ENCODE measurements at regions not wholly inside any gene's neighbourhood (a gene's known extent, or its start where the extent isn't known, plus 50 kb on each side); places are given as distances from the start of the nearest gene placed in this dataset.

DNA sequence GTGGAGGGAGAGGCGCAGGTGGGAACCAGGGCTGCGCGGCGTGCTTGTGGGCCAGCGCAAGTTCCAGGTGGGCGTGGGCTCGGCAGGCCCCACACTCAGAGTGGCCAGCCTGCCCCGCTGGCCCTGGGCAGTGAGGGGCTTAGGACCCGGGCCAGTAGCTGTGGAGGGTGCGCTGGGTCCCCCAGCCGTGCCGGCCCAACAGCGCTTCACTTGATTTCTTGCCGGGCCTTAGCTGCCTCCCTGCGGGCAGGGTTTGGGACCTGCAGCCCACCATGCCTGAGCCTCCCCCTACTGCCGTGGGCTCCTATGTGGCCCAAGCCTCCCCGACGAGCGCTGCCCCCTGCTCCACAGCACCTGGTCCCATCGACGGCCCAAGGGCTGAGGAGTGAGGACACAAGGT, 1636.9 kb upstream of the SLC39A10 start:
- H4K91ac ChIP-seq (replicated peaks; ENCODE audit: insufficient read length, low read length) = no peak overlapping the region
- H2BK15ac ChIP-seq (ENCODE audit: low read length) = no peak overlapping the region
- H3K14ac ChIP-seq (ENCODE audit: insufficient read length) = no peak overlapping the region
- no peak overlapping the region for H2BK20ac ChIP-seq (ENCODE audit: low read length)
- H3K9me3 ChIP-seq (ENCODE audit: insufficient read depth in 2 of 2, low read depth in 1 of 2, low read length in 1 of 2) = peaks cover 0 to 7% of the 10 kb centered on the region in 2 experiments; a peak in 1 of 4 replicates
- H3K4me2 ChIP-seq (ENCODE audit: insufficient read depth in 1 of 2, low read depth in 2 of 2, low read length in 2 of 2) = no peak overlapping the region
- no peak overlapping the region for H4K5ac ChIP-seq (ENCODE audit: insufficient read length, low read depth, low read length)
- H2BK12ac ChIP-seq (ENCODE audit: low read depth, low read length) = no peak overlapping the region
- no peaks in the 10 kb centered on the region for H3K27me3 ChIP-seq (replicated peaks in 1 of 4; ENCODE audit: control insufficient read depth in 3 of 4, extremely low read depth in 1 of 4, insufficient read depth in 3 of 4, low read length in 3 of 4)
- H3K4me3 ChIP-seq (ENCODE audit: extremely low read depth in 1 of 4, insufficient read depth in 2 of 4, low read depth in 3 of 4, low read length in 4 of 4) = no peak overlapping the region
- FAIRE-seq = no peak
- no peak overlapping the region for H2BK5ac ChIP-seq (ENCODE audit: low read depth, low read length)
- no peak overlapping the region for H2AFZ ChIP-seq (ENCODE audit: low read length)
- TF ChIP-seq CBX5 (IDR thresholded peaks at IDR 0.05; ENCODE audit: low read depth, low read length) = no peak
- no peak for TF ChIP-seq SUZ12 (IDR thresholded peaks at IDR 0.05; ENCODE audit: low read length)
- no peak for TF ChIP-seq KDM1A (IDR thresholded peaks at IDR 0.05; ENCODE audit: borderline replicate concordance, low read length)
- no peak for TF ChIP-seq HDAC6 (IDR thresholded peaks at IDR 0.05; ENCODE audit: low read depth, low read length)
- TF ChIP-seq SP4 (IDR thresholded peaks at IDR 0.05; ENCODE audit: low read length) = no peak
- no peak for TF ChIP-seq CHD2 (IDR thresholded peaks at IDR 0.05; ENCODE audit: low read length)
- TF ChIP-seq, protein P1, sequence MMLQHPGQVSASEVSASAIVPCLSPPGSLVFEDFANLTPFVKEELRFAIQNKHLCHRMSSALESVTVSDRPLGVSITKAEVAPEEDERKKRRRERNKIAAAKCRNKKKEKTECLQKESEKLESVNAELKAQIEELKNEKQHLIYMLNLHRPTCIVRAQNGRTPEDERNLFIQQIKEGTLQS (IDR thresholded peaks at IDR 0.05; ENCODE audit: insufficient read depth, low read depth, low read length) = no peak
- no peak for TF ChIP-seq KDM5A (IDR thresholded peaks at IDR 0.05; ENCODE audit: low read length)
- CTCF ChIA-PET (ENCODE audit: partially characterized antibody) = no interaction called here
- H4K20me1 ChIP-seq (replicated peaks in 1 of 2; ENCODE audit: control insufficient read depth in 1 of 2, insufficient read depth in 2 of 2, low read length in 2 of 2) = no peaks in the 10 kb centered on the region
- H3K4ac ChIP-seq (replicated peaks; ENCODE audit: insufficient read length, low read depth, low read length) = no peak overlapping the region
- no peaks in the 10 kb centered on the region for H3K79me2 ChIP-seq (ENCODE audit: control insufficient read depth in 1 of 2, insufficient read depth in 2 of 2, low read length in 2 of 2)
- no peaks in the 10 kb centered on the region for H3K23me2 ChIP-seq (ENCODE audit: low read depth, low read length)
- no peak for DNase-seq (ENCODE audit: low read depth in 1 of 2, low spot score in 2 of 2)
- no peak overlapping the region for H3K18ac ChIP-seq (ENCODE audit: extremely low read depth, low read length)
- H3K79me1 ChIP-seq (ENCODE audit: low read depth, low read length) = no peaks in the 10 kb centered on the region
- no peak overlapping the region for H3K27ac ChIP-seq (ENCODE audit: low read depth, low read length)
- POLR2A ChIA-PET (ENCODE audit: partially characterized antibody) = no interaction called here
- H3K4me1 ChIP-seq (replicated peaks in 1 of 4; ENCODE audit: control insufficient read depth in 3 of 4, insufficient read depth in 4 of 4, low read length in 3 of 4) = no peaks in the 10 kb centered on the region
- no peak overlapping the region for H3K23ac ChIP-seq (ENCODE audit: insufficient read length)
- H2AK5ac ChIP-seq (ENCODE audit: low read depth, low read length) = no peak overlapping the region
- H3K9ac ChIP-seq (replicated peaks in 1 of 4; ENCODE audit: extremely low read depth in 1 of 4, low read depth in 3 of 4, low read length in 3 of 4) = no peak overlapping the region
- no peak overlapping the region for H4K8ac ChIP-seq (ENCODE audit: extremely low read depth, insufficient read depth, low read length)
- WGBS, 2 experiments (ENCODE audit: extremely low coverage in 1 of 2, insufficient coverage in 1 of 2, insufficient read length in 1 of 2, insufficient replicate concordance in 2 of 2, low coverage in 1 of 2, low lambda C conversion rate in 2 of 2, missing lambda C conversion rate in 1 of 2) = 97% methylated on average over 19 of the region's 21 CpGs; no CpG with 5 or more reads in 1 of the 2 experiments
- H3K56ac ChIP-seq (replicated peaks; ENCODE audit: insufficient read length, low read depth, low read length) = no peak overlapping the region
- no peak overlapping the region for H2BK120ac ChIP-seq (replicated peaks; ENCODE audit: low read depth, low read length)
- no peaks in the 10 kb centered on the region for H3K36me3 ChIP-seq (ENCODE audit: control insufficient read depth in 2 of 4, insufficient read depth in 4 of 4, low read length in 3 of 4)
